PC-3 (cell line): ENCODE measurements at regions not wholly inside any gene's neighbourhood (a gene's known extent, or its start where the extent isn't known, plus 50 kb on each side); places are given as distances from the start of the nearest gene placed in this dataset.

Experiments
- ATAC-seq: fragments of 200-7000 bp; cut with Tn5 transposase; 2 replicates; pipeline ENCODE4 v1.9.1; 2020; ENCODE audit warnings: mild to moderate bottlenecking, moderate library complexity
- BruUV-seq: library from RNA; stranded (reverse); fragments of 400-500 nt; replicated peaks from 2 replicates; lab custom pipeline; 2021; lab: Mats Ljungman, UMichigan
- CTCF ChIA-PET: fragments of 300-600 bp; sonication (Branson Sonifier 250); formaldehyde crosslinking; loops from one replicate; lab custom pipeline; 2022; ENCODE audit warnings: antibody characterized with exemption; lab: Charles Lee
- POLR2A ChIA-PET: fragments of 300-600 bp; sonication (Branson Sonifier 250); formaldehyde crosslinking; loops from one replicate; lab custom pipeline; 2022; ENCODE audit warnings: antibody characterized with exemption; ENCODE audit not compliant: unreplicated experiment; lab: Charles Lee
- DNase-seq: peaks from one replicate; pipeline ENCODE4 v3.0.0-alpha.2; 2015
- H2AFZ ChIP-seq: fragments of 300-600 bp; sonication (generic); 2 replicates; pipeline ENCODE4 v1.6.0; 2016; ENCODE audit warnings: antibody characterized with exemption, low read length
- H3F3A ChIP-seq: fragments of 300-600 bp; sonication (generic); one replicate; pipeline ENCODE4 v1.6.0; 2017; ENCODE audit warnings: antibody characterized with exemption, low read length, control low read depth, mild to moderate bottlenecking; ENCODE audit not compliant: unreplicated experiment
- H3K27ac ChIP-seq: fragments of 300-600 bp; sonication (generic); 2 replicates; pipeline ENCODE4 v1.5.1; 2016; ENCODE audit warnings: mild to moderate bottlenecking, low read length
- H3K27me3 ChIP-seq: fragments of 300-600 bp; sonication (generic); 2 replicates; pipeline ENCODE4 v1.6.1; 2016; ENCODE audit warnings: low read length, mixed read lengths
- H3K36me3 ChIP-seq: fragments of 300-600 bp; sonication (generic); 2 replicates; pipeline ENCODE4 v1.6.1; 2016; ENCODE audit warnings: low read depth, mixed run types, low read length, mixed read lengths
- H3K4me1 ChIP-seq: fragments of 300-600 bp; sonication (generic); 2 replicates; pipeline ENCODE4 v1.5.1; 2016; ENCODE audit warnings: low read length; ENCODE audit not compliant: insufficient read depth
- H3K4me2 ChIP-seq: fragments of 300-600 bp; sonication (generic); 2 replicates; pipeline ENCODE4 v1.6.0; 2016; ENCODE audit warnings: low read length
- H3K4me3 ChIP-seq: fragments of 300-600 bp; sonication (generic); 2 replicates; pipeline ENCODE4 v1.5.1; 2016; ENCODE audit warnings: mild to moderate bottlenecking, low read length, mixed read lengths
- H3K79me2 ChIP-seq: fragments of 300-600 bp; sonication (generic); 2 replicates; pipeline ENCODE4 v1.6.1; 2017; ENCODE audit warnings: low read length, mixed read lengths
- H3K9ac ChIP-seq: fragments of 300-600 bp; sonication (generic); 2 replicates; pipeline ENCODE4 v1.6.0; 2016; ENCODE audit warnings: mild to moderate bottlenecking, low read length
- H3K9me2 ChIP-seq: fragments of 300-600 bp; sonication (generic); replicated peaks from 2 replicates; pipeline ENCODE4 v1.6.1; 2016; ENCODE audit warnings: mixed run types, low read length, mixed read lengths
- H3K9me3 ChIP-seq: fragments of 300-600 bp; sonication (generic); 2 replicates; pipeline ENCODE4 v1.6.1; 2016; ENCODE audit warnings: low read length, mixed read lengths
- H4K20me1 ChIP-seq: fragments of 300-600 bp; sonication (generic); 2 replicates; pipeline ENCODE4 v1.6.1; 2016; ENCODE audit warnings: low read length, mixed read lengths
- EZH2 ChIP-seq: fragments of 300-600 bp; sonication (generic); IDR thresholded peaks from one replicate; pipeline ENCODE4 v1.6.1; 2017; ENCODE audit warnings: antibody characterized with exemption, mild to moderate bottlenecking, low read length; ENCODE audit not compliant: unreplicated experiment
- EZH2phosphoT487 ChIP-seq: fragments of 300-600 bp; sonication (generic); IDR thresholded peaks from 2 replicates; pipeline ENCODE4 v1.6.1; 2018; ENCODE audit warnings: mild to moderate bottlenecking, antibody characterized with exemption, low read length, borderline replicate concordance
- intact Hi-C: fragments of 100-400 bp; cut with micrococcal nuclease; formaldehyde crosslinking; loops from 2 replicates; pipeline ENCODE4 v1.9.0; 2023
- TF ChIP-seq, protein P1 (sequence below): fragments of 300-600 bp; sonication (generic); conservative IDR thresholded peaks from 2 replicates; pipeline ENCODE4 v1.5.1; 2017; ENCODE audit warnings: antibody characterized with exemption, low read depth, mild to moderate bottlenecking, low read length

GRCh38 chr4:36461344-36461743 lies 179.9 kb downstream of the DTHD1 start:
- Histone ChIP-seq H3K27me3 (peaks cover 13% of the 10 kb centered on the region; the same call in 1 of the 2 replicates), H3F3A (no peaks in the 10 kb centered on the region), H3K9me2 (no peaks in the 10 kb centered on the region), H4K20me1 (no peaks in the 10 kb centered on the region), H3K9ac (no peak overlapping the region), H2AFZ (no peak overlapping the region), H3K9me3 (no peaks in the 10 kb centered on the region), H3K4me2 (no peak overlapping the region), H3K4me1 (no peaks in the 10 kb centered on the region), H3K79me2 (no peaks in the 10 kb centered on the region), H3K4me3 (no peak overlapping the region), H3K27ac (no peak overlapping the region), H3K36me3 (no peaks in the 10 kb centered on the region)
- DNase-seq: no peak
- BruUV-seq: no TSS peak
- ChIA-PET CTCF (no interaction called here), POLR2A (no interaction called here)
- ATAC-seq: no peak
- intact Hi-C loops: no loop called here
- no peak for TF ChIP-seq EZH2phosphoT487
- no peak for TF ChIP-seq EZH2
- TF ChIP-seq, protein P1, sequence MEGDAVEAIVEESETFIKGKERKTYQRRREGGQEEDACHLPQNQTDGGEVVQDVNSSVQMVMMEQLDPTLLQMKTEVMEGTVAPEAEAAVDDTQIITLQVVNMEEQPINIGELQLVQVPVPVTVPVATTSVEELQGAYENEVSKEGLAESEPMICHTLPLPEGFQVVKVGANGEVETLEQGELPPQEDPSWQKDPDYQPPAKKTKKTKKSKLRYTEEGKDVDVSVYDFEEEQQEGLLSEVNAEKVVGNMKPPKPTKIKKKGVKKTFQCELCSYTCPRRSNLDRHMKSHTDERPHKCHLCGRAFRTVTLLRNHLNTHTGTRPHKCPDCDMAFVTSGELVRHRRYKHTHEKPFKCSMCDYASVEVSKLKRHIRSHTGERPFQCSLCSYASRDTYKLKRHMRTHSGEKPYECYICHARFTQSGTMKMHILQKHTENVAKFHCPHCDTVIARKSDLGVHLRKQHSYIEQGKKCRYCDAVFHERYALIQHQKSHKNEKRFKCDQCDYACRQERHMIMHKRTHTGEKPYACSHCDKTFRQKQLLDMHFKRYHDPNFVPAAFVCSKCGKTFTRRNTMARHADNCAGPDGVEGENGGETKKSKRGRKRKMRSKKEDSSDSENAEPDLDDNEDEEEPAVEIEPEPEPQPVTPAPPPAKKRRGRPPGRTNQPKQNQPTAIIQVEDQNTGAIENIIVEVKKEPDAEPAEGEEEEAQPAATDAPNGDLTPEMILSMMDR: no peak

- Histone ChIP-seq H3K9me3 (no peaks in the 10 kb centered on the region), H3K27ac (no peak overlapping the region), H3K4me2 (no peak overlapping the region), H3K27me3 (peaks cover 18% of the 10 kb centered on the region), H3K9ac (no peak overlapping the region), H3K79me2 (no peaks in the 10 kb centered on the region), H3K36me3 (no peaks in the 10 kb centered on the region), H3K4me1 (no peaks in the 10 kb centered on the region), H3K9me2 (no peaks in the 10 kb centered on the region), H3K4me3 (no peak overlapping the region), H2AFZ (no peak overlapping the region), H4K20me1 (no peaks in the 10 kb centered on the region), H3F3A (no peaks in the 10 kb centered on the region)
- ATAC-seq: no peak
- intact Hi-C loops: no loop called here
- ChIA-PET CTCF (no interaction called here), POLR2A (no interaction called here)
- TF ChIP-seq, protein P1: no peak
- TF ChIP-seq EZH2phosphoT487 (no peak), EZH2 (no peak)
- no peak for DNase-seq
- BruUV-seq: no TSS peak
These were observed 186.3 kb downstream of the DTHD1 start for GRCh38 chr4:36467670-36468069.

- Histone ChIP-seq H3K4me1 (no peaks in the 10 kb centered on the region), H2AFZ (no peak overlapping the region), H3K9me2 (no peaks in the 10 kb centered on the region), H3F3A (no peaks in the 10 kb centered on the region), H3K27ac (no peak overlapping the region), H3K4me3 (no peak overlapping the region), H3K36me3 (no peaks in the 10 kb centered on the region), H3K9ac (no peak overlapping the region), H3K27me3 (peaks cover 17% of the 10 kb centered on the region), H3K79me2 (no peaks in the 10 kb centered on the region), H4K20me1 (no peaks in the 10 kb centered on the region), H3K4me2 (no peak overlapping the region), H3K9me3 (no peaks in the 10 kb centered on the region)
- BruUV-seq: no TSS peak
- ChIA-PET CTCF (no interaction called here), POLR2A (no interaction called here)
- no peak for ATAC-seq
- no peak for DNase-seq
- TF ChIP-seq EZH2 (no peak), EZH2phosphoT487 (no peak)
- TF ChIP-seq, protein P1: no peak
- intact Hi-C loops: no loop called here
These were observed 190.5 kb downstream of the DTHD1 start for GRCh38 chr4:36471903-36472302.
